HG03159 (cell line): ENCODE measurements at regions not wholly inside any gene's neighbourhood (a gene's known extent, or its start where the extent isn't known, plus 50 kb on each side); places are given as distances from the start of the nearest gene placed in this dataset.
A peak's percentile ranks its signal among the peaks of the same experiment; 100 is the strongest.
"Not testable (repeated sequence)": the region's sequence is repeated elsewhere in the genome, so short reads cannot be mapped to it uniquely, and the experiment has no call there.

Source experiments
- ATAC-seq: cut with Tn5 transposase; IDR thresholded peaks from one replicate; pipeline ENCODE4 v1.9.1; 2021; ENCODE audit warnings: mild to moderate bottlenecking, moderate library complexity; ENCODE audit not compliant: unreplicated experiment

DNA sequence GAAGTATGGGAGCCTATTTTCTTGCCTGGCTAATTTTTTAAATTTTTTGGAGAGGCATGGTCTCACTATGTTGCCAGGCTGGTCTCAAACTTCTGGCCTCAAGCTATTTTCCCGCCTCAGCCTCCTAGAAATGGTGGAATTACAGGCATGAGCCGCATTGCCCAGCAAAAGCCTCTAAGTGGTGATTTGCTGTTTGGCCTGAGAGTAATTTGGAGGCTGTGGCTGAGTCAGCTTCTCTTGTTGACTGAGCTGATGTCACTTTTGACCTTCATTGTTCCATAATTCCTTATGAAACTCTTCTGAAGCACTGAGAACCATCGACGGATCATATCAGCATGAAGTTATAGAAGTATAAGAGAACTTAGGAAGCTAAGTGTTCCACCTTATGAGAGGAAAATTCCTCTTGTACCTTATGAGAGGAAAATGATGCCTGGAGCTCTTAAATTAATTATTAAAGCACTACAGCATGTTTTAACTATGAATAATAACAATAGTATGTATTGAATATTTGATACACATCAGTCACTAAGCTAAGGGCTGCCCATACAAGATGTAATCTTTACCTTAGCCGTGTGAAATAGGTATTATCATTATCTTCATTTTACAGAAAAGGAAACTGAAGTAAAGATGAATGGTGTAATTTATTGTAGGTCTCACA lies 220.8 kb upstream of the MON1B start:
- no peak for ATAC-seq

DNA sequence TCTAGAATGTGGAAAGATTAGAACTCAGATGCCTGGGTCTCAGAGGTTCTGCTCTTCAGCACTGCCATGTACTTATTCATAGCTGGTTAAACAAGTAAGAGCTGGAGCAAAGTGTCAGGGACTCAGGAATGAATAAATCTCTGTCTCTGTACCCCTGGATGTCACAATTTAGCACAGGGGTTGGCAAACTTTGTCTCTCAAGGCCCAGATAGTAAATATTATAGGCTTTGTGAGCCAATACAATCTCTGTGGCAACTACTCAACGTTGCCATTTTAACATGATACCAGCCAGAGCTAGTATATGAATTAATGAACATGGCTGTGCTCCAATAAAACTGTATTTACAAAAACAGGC lies 220.3 kb upstream of the MON1B start:
- no peak for ATAC-seq

DNA sequence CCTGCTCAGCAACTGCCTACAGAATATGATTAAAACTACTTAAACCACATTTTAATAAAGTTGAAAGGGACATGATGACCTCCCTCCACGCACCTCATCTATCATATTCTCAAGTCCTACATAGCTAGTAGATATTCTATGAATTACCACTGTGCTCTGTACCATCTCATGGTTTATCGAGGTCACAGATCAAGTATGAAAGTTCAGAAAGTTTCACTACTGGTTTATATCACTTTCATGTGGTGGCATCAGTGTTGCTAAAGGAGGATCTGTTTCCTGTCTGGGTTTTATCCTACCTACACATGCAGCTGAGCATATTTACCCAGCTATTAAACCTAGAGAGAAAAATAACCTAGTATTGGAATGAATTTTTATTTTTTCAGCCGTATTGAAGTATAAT lies 214.9 kb upstream of the MON1B start:
- ATAC-seq, result peak; percentile 95

DNA sequence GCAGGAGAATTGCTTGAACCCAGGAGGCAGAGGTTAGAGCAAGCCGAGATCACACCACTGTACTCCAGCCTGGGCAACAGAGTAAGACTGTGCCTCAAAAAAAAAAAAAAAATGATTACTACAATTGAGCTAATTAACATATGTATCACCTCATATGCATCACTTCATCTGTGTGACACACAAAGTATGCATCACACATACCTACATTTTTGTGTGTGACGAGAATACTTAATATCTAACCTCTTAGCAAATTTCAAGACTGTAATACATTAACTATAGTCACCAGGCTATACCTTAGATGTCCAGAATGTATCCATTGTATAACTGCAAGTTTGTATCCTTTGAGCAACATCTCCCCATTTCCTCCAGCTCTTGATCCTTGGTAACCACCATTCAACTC lies 214.2 kb upstream of the MON1B start:
- ATAC-seq, result no peak

DNA sequence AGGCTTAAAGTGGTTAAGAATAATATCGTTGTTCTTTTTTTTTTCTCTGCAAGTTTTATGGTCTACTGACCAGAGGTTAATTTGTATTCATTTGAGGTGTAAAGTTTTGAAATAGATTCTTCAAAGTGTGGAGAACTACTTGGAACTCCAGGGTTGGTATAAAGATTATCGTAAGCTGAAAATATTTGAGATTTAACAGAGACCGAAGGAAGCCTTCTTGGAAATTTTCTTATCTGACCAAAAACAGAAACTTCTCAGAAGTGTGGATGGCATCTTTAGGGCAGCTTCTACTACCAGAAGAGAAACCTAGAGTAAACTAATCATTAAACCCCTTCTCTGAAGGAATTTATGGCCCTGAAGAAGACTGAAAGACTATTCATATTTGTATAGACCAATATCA lies 206.8 kb upstream of the MON1B start:
- ATAC-seq, result no peak

DNA sequence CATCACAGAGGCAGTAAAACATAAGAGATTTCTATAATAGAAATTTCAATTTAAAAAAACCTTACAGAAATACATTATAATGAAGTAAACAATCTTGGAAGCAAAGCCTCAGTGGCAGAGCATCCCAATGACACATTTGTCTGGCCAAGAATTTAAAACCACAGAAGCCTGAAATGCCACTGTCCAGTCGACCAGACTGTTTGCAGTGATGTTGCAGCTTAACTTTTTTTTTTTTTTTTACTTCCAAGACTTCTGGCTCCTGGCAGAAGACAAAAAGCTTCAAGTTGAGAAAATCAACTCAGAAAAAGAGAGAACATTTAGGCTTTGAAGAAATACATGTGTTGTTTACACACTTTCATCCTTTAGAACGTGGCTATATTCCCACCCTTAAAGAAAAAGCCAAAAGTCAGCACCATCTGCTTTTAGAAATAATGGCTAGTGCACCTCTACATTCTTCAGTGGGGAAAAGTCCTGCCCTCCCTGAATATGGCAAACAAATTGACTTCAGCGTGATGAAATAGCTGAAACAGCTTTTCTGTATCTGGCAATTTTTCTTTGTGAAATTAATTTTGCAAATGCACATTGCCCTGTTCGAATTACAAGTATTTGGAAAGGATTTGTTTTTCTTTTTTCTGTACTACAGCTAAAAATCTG lies 205.5 kb upstream of the MON1B start:
- no peak for ATAC-seq

DNA sequence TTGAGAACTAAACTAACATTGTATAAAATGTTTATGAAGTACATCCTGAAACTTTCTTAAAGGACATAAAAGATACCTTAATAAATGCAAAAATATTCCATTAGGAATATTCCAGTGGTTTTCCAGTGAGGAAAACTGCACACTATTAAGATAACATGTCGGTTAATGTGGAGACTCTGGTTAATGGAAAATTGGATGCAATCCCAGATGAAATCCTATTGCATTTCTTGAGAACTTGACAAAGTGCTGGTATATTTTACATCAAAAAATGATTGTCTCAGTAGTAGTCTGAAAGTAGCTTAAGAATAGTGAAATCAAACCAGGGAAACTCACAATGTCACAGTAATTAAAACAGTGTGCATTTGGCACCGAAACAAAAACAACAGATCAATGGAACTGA lies 202.5 kb upstream of the MON1B start:
- no peak for ATAC-seq

DNA sequence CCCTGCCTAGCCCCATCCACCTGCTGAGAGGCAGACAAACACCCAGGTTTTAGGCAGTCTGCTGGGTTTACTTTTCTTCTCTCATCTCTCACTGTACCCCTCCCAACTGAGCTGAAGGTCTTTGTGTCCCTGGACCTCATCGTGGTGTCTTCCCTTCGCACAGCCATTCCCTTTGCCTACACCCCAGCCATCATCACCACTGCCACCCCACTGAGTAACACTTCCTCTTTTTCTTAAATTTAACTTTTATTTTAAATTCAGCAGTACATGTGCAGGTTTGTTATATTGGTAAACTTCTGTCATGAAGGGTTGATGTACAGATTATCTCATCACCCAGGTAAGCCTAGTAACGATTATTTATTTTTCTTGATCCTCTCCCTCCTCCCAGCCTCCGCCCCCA lies 188.3 kb upstream of the MON1B start:
- ATAC-seq, result no peak

DNA sequence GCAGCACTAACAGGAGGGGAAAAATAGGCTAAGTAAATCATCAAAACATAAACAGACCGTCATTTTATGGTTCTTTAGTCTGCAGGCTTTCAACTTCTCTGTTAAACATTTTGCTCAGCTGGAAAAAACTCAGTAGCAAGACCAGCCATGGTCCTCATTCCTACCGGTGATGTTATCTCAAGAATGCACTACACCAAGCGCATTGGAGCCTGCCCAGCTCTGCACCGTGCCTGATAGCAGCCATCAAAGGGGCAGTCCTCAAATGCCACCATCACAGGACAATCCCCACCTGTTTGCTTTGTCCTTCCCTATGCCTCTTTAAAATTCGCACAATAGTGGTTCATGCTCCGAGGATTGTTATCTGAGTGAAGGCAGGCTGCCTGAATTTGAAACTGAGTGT lies 181.5 kb upstream of the MON1B start:
- ATAC-seq, result no peak

DNA sequence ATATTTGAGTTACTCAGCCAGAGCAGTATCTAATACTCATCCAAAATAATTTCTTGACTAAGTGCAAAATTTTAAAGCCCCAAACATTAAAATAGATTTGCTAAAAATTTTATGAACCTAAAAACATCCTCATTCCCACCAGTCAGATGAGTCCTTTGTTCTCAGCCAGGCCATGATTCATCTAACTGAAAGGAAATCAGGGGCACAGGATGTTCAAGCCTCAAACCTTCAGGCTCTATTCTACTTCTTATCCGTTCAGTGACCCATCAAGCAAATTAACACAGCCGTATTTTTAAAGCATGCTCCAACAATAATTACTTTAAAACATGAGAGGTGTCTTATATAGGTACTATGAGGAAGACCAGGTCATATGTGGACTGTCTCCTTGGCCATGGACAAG lies 176.5 kb upstream of the MON1B start:
- ATAC-seq, result no peak

DNA sequence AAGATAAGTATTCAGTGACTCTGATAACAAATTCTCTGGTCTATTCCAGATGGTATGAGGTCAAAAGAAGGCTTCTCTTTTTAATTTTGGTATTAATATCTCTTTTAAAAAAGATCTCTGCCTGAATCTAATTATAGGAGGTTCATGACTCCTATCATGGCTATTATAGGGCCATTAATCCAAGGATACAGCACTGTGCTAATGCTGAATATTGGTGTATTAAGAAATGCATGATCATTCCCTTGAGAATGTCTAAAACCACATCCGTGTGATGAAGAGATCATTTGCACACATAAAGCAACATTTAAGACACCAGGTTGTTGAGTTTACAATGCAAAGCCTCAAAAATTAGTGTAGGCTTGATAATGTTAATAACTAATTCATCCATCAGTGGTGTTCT lies 160.4 kb upstream of the MON1B start:
- ATAC-seq, result no peak

DNA sequence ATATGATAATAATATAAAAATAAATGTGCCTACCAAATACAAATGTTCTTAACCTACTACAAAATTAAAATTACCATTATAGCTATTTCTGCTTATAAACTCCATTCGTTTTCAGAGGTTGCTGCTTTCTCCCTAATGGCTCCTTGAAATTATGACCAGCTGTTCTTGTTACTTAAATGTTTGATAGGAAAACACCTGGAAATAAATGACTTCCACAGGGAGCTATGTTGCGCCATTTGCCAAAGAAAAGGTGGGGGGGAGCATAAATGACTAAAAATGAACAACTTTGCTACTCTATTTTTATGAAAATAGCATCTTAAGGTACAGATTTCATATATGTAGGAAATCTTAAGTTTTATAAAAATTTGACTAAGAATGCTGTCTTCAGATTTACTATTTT lies 157.5 kb upstream of the MON1B start:
- ATAC-seq, result no peak

DNA sequence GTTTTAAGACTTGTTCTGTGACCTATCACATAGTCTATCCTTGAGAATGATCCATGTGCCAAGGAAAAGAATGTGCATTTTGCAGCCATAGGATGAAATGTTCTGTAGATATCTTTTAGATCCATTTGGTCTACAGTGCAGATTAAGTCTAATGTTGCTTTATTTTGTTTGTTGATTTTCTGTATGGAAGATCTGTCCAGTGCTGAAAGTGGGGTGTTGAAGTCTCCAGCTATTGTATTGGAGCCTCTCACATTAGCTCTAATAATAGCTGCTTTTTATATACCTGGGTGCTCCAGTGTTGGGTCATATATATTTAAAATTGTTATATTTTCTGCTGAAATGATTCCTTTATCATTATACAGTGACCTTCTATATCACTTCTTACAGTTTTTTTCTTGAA lies 155.6 kb upstream of the MON1B start:
- no peak for ATAC-seq

DNA sequence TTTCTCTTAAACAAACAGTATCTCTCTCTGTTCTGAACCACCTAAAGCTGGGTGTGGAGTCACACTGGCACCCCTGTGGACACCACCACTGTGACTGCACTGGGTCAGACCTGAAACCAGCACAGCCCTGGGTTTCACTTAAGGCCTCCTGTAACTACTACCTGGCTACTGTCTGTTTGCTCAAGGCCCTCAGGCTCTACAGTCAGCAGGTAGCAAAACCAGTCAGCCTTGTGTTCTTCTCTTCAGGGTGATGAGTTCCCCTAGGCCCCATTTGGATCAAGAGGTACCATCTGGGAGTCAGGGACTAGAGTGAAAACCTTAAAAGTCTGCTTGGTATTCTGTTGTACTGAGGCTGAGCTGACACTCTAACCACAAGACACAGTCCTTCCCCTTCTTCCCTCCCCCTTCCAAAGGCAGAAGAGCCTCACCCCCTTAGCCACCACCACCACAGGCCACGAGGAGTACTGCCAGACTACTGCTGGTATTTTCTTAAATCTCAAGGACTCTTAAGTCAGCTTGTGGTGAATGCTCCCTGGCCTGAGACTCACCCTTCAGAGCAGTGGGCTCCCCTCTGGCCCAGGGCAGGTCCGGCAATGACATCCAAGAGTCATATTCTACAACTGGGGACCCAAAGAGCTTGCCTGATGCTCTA lies 153.2 kb upstream of the MON1B start:
- ATAC-seq, result no peak

DNA sequence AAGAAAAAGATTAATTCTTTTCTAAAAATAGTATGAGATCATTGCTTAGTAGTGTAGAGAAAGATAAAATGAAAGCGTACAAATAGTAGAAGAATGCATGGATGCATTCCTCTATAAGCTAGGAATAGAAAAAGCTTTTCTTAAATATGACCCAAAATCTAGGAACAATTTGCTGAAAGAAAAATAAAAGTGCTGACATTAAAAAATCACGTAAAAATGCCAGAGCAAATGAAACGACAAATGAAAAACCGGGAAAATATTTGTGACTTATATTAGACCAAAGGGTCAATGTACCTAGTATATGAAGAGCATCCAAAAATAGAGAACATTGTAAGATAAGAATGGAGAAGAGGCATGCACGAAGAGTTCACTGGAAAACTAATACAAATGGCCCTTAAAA lies 149.5 kb upstream of the MON1B start:
- no peak for ATAC-seq

DNA sequence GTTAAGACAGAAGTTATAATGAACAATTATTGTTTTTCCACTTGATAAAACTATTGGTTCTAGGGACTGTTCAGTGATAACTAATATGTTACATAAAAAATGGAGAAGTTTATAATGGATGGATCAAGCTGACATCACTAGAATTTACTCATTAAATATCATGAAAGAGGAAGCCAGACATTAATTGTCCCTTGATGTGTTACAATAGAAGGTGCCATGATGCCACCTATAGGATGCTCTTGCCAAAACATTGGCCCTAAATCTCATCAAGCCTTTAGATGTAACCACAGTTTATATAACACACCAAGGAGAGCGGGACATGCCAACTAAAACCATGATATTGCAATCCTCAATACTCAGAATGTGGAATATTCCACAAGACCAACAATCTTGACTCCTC lies 147.9 kb upstream of the MON1B start:
- ATAC-seq, result no peak

DNA sequence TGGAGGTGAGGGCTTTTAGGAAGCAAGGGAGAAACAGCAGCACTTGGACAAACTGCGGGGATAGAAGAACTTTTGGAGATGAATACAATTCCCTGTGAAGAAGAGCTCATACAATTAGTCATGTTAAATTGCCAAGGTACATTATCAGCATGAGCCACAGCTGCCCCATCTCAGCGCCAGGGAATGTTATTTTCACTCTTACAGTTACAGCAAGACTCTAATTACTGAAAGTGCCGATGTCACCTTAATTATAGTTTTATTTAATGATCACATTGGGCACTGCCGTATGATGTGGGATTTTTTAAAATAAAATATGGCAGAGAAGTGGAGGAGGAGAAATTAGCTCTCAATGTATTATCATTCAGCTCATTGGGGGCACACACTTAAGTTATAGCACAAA lies 144.8 kb upstream of the MON1B start:
- no peak for ATAC-seq

DNA sequence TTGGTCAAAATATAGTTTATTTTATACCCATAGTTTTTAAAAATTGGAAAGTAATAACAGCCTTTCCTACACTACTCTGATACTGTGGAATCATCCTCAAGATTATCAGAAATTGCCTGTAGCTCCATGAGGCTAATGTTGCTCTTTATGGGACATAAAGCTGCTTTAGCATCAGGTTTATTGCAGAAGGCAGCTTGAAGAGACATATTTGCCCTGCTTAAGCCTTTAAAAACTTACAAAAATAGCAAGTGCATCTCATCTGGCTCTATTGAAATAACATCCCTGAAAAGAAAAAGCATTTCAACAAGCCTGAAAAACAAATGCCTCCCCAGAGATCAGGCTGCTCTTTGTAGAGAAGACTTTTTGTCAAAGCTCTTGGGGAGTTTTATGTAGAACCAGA lies 142.9 kb upstream of the MON1B start:
- ATAC-seq, result no peak

DNA sequence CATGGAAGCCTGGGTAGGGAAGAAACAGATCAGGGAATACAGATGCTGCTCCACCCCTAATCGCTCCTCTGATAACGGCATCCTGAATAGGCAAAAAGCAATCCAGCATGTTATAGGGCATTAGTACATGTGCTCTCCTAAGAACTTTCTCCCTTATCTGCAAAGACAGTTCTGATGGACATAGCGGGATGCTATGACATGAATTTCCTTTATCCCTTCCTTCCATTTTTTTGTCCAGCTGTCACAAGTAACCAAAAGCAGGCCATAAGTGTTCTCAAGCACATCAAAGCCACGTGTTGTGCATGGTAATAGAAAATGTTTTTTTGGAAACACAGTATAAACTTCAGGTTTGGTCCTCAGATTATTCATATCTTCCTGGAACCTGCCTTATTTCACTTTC lies 141.4 kb upstream of the MON1B start:
- ATAC-seq, result no peak

DNA sequence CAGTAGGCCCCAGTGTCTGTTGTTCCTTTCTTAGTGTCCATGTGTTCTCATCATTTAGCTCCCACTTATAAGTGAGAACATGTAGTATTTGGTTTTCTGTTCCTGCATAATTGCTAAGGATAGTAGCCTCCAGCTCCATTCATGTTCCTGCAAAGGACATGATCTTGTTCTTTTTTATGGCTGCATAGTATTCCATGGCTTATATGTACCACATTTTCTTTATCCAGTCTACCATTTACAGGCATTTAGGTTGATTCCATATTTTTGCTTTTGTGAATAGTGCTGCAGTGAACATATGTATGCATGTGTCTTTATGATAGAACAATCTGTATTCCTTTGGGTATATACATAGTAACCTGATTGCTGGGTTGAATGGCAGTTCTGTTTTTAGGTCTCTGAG lies 134.4 kb upstream of the MON1B start:
- not testable (repeated sequence) for ATAC-seq

DNA sequence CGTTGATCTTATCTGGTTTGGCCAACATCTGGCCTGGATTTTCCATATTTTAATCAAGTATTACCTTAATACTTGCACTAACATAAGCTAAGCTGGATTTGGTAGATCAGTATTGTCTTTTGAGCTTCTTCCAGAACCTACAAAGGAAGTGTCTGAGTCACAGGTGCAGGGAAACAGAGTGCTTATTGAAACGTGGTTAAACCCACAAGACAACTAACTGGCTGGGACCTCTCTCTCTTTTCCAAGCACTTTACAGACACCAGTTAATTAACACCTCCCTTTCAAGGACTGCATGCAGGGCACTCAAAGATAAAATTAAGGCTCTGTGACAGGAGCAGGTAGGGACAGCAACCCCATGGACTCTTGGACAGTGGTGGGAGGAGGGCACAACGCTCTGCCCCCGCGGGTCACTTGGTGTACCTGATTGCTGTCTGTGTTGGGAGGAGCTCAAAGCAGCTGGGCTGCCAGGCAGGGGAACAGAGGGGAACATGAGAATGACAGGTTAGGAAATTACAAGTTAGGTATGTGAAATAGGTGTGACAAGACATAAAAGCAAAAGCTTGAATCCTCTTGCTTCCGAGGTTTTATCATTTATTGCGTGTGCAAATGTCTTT lies 133.7 kb upstream of the MON1B start:
- no peak for ATAC-seq

DNA sequence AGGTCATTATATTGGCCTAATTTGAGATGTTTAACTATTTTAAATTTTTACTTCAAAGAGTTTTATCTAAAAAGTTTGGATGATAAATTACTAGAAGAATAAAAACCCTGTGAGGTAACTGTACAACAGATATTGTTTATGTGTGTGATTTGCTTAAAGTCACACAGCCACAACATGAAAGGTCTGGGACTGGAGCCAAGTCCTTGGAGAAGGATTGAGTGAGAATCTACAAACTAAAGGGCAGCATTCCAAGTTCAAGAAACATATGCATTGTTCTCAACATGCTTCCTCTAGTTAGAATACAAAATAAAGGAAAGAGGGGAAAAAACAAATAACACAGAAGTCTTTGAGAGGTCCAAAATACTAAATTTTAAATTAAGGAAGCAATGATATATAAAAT lies 131.5 kb upstream of the MON1B start:
- no peak for ATAC-seq
